ENCODE measurements at regions not wholly inside any gene's neighbourhood (a gene's known extent, or its start where the extent isn't known, plus 50 kb on each side); places are given as distances from the start of the nearest gene placed in this dataset.

DNA sequence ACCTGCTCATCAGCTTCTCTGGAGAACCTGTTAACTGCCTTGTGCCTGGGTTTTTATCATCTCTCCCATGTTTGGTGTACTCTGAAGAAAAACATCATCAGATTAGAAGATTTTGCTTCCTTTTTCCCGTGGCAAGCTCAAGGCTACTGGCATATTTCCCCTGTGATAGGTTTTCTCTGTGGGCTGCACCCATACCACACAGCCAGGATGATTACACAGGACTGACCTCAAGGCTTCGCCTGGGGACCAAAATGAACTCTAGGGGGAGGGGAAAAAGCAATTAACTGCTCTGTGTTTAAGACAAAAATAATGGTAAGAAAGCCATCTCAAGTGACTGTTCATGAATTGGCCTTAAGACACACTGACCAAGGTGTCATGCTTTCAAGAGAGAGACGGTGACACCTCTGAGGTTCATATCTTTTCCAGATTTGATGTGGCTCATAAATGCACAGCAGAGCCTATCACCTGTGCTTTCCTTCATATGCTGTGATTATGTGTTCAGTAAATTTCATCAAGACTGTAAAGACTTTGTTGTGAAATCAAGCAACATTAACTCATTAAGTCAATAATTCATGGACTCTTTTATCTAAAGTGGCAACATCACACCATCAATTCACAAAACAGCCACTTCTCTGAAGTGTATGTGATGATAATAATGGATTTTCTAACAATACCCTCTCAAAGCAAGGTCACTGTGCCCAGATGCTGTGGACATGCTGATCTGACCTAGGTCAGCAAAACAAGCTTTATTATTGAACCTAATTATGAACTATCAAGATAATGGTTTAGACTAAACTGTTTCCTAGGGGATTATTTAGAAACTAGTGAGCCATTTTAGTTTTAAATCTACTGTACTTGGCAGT is 427.9 kb downstream of the WDR72 start:
- no peaks in the 10 kb centered on the region for H3K36me3 ChIP-seq
- no peaks in the 10 kb centered on the region for H3K9me3 ChIP-seq
- intact Hi-C loops (cut with DNase I), result no loop called here
- no peak for TF ChIP-seq POLR2AphosphoS5 (IDR thresholded peaks at IDR 0.05; ENCODE audit: insufficient read depth in 1 of 2, low read depth in 1 of 2)
- TF ChIP-seq, protein P1, sequence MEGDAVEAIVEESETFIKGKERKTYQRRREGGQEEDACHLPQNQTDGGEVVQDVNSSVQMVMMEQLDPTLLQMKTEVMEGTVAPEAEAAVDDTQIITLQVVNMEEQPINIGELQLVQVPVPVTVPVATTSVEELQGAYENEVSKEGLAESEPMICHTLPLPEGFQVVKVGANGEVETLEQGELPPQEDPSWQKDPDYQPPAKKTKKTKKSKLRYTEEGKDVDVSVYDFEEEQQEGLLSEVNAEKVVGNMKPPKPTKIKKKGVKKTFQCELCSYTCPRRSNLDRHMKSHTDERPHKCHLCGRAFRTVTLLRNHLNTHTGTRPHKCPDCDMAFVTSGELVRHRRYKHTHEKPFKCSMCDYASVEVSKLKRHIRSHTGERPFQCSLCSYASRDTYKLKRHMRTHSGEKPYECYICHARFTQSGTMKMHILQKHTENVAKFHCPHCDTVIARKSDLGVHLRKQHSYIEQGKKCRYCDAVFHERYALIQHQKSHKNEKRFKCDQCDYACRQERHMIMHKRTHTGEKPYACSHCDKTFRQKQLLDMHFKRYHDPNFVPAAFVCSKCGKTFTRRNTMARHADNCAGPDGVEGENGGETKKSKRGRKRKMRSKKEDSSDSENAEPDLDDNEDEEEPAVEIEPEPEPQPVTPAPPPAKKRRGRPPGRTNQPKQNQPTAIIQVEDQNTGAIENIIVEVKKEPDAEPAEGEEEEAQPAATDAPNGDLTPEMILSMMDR (IDR thresholded peaks at IDR 0.05), result no peak
- no peak for TF ChIP-seq POLR2A (IDR thresholded peaks at IDR 0.05)
- no peak for DNase-seq (ENCODE audit: extremely low spot score in 2 of 2)
- no peaks in the 10 kb centered on the region for H3K4me1 ChIP-seq
- H3K4me3 ChIP-seq, result no peak overlapping the region
- no peaks in the 10 kb centered on the region for H3K27me3 ChIP-seq
- no peak overlapping the region for H3K27ac ChIP-seq

DNA sequence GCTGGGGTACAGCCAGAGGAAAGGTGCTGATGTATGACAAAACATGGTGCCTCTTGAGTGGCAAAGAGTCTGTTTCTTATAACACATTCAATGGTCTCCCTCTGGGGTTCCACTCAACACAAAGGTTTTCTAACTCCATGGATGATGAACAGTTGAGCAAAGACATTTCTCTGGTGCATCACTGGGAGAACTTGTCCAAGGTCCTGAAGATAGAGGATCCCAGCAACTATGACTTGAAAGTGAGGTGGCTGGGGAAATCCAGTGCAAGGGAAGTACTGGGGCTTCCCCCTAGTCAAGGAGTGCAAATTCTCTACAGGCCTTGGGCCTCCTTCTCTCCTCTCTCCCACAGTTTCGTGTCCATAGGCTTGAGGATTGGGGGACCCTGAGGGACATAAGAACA is 431.1 kb downstream of the WDR72 start:
- H3K4me3 ChIP-seq, result no peak overlapping the region
- DNase-seq (ENCODE audit: extremely low spot score in 2 of 2), result no peak
- TF ChIP-seq POLR2AphosphoS5 (IDR thresholded peaks at IDR 0.05; ENCODE audit: insufficient read depth in 1 of 2, low read depth in 1 of 2) (no peak), POLR2A (IDR thresholded peaks at IDR 0.05) (no peak)
- TF ChIP-seq, protein P1 (IDR thresholded peaks at IDR 0.05), result no peak
- intact Hi-C loops (cut with DNase I), result no loop called here
- no peaks in the 10 kb centered on the region for H3K4me1 ChIP-seq
- H3K27me3 ChIP-seq, result no peaks in the 10 kb centered on the region
- no peaks in the 10 kb centered on the region for H3K9me3 ChIP-seq
- H3K36me3 ChIP-seq, result no peaks in the 10 kb centered on the region
- H3K27ac ChIP-seq, result no peak overlapping the region

DNA sequence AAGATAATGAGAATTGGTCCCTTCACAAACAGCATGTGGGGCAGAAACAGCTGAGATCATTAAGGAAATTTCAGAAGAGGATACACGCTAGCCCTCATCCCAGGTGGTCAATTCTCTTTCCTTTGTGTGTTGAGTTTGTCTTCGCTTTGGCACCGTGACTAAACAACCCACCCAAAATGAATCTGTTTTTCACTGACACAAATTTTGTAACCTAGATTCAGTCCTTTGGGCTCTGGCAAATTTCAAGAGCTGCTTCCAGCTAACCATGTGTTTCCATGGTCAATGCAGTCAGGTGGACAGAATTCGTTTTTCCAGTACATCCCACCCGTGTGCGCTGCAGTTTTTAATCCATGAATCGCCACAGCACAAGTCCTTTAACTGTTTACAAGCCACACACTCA is 435.4 kb downstream of the WDR72 start:
- H3K4me3 ChIP-seq, result no peak overlapping the region
- H3K4me1 ChIP-seq, result no peaks in the 10 kb centered on the region
- H3K9me3 ChIP-seq, result no peaks in the 10 kb centered on the region
- no peak overlapping the region for H3K27ac ChIP-seq
- H3K36me3 ChIP-seq, result no peaks in the 10 kb centered on the region
- intact Hi-C loops (cut with DNase I), result no loop called here
- TF ChIP-seq, protein P1 (IDR thresholded peaks at IDR 0.05), result no peak
- TF ChIP-seq POLR2A (IDR thresholded peaks at IDR 0.05) (no peak), POLR2AphosphoS5 (IDR thresholded peaks at IDR 0.05; ENCODE audit: insufficient read depth in 1 of 2, low read depth in 1 of 2) (no peak)
- no peak for DNase-seq (ENCODE audit: extremely low spot score in 2 of 2)
- no peaks in the 10 kb centered on the region for H3K27me3 ChIP-seq

- no peak for DNase-seq (ENCODE audit: extremely low spot score in 2 of 2)
Measured at GRCh38 chr15:53323191-53323590, 436.3 kb downstream of the WDR72 start.

More at GRCh38 chr15:53323191-53323590, 436.3 kb downstream of the WDR72 start:
- Histone ChIP-seq H3K36me3 (no peaks in the 10 kb centered on the region), H3K27me3 (no peaks in the 10 kb centered on the region), H3K9me3 (no peaks in the 10 kb centered on the region), H3K4me3 (no peak overlapping the region), H3K4me1 (no peaks in the 10 kb centered on the region), H3K27ac (no peak overlapping the region)
- intact Hi-C loops (cut with DNase I), result no loop called here
- TF ChIP-seq POLR2AphosphoS5 (IDR thresholded peaks at IDR 0.05; ENCODE audit: insufficient read depth in 1 of 2, low read depth in 1 of 2) (no peak), POLR2A (IDR thresholded peaks at IDR 0.05) (no peak)
- TF ChIP-seq, protein P1 (IDR thresholded peaks at IDR 0.05), result no peak

All from vagina (tissue), 2 donors.